ENCODE measurements at regions not wholly inside any gene's neighbourhood (a gene's known extent, or its start where the extent isn't known, plus 50 kb on each side); places are given as distances from the start of the nearest gene placed in this dataset.

DNA sequence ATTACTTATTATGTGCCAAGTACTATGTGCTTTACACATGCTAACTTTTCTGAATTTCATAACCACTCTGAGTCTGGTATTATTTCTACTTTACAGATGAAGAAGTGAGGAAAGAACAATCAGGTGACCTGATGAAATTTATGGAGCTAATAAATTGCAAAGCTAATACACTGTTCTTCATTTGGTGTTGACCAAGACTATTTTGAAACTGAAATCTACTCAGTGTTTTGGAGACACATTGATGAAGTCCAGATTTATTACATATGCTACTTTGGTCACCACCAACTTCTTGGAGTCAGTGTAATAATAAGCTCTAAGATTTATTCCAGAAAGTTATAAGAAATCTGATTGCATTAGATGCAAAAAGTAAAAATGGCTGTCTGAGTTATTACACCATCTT lies 637.9 kb downstream of the FAT4 start:
- TF ChIP-seq CTCF (IDR thresholded peaks at IDR 0.05; ENCODE audit: borderline replicate concordance, extremely low read depth, low read length, poor library complexity, severe bottlenecking): no peak
- no peak for TF ChIP-seq EZH2 (IDR thresholded peaks at IDR 0.05; ENCODE audit: borderline replicate concordance, low read depth, low read length, severe bottlenecking)
